Gastroesophageal sphincter (tissue), 3 donors: ENCODE measurements at regions not wholly inside any gene's neighbourhood (a gene's known extent, or its start where the extent isn't known, plus 50 kb on each side); places are given as distances from the start of the nearest gene placed in this dataset.

Experiments
- CTCF ChIP-seq, 4 experiments: fragments of 200-600 bp in 2 of 4; fragments of 450-650 bp in 2 of 4; sonication (generic) in 1 of 4; IDR thresholded peaks; one replicate each; pipeline ENCODE4 v1.5.1; 2017 to 2019; ENCODE audit warnings: antibody characterized with exemption in 4 of 4, mild to moderate bottlenecking in 2 of 4, moderate library complexity in 2 of 4
- POLR2A ChIP-seq, 2 donors: fragments of 450-650 bp; IDR thresholded peaks; one replicate each; pipeline ENCODE4 v1.6.1; 2017; ENCODE audit warnings: antibody characterized with exemption in 2 of 2, mild to moderate bottlenecking in 2 of 2, moderate library complexity in 1 of 2
- POLR2AphosphoS5 ChIP-seq: sonication (generic); formaldehyde crosslinking; IDR thresholded peaks from one replicate; pipeline ENCODE4 v1.6.1; 2017; ENCODE audit warnings: antibody characterized with exemption

GRCh38 chr5:124444147-124444775 lies 302.2 kb downstream of the ZNF608 start:
- TF ChIP-seq CTCF (IDR thresholded peaks at IDR 0.05), result no peak
- TF ChIP-seq POLR2AphosphoS5, result no peak
- no peak for TF ChIP-seq POLR2A (IDR thresholded peaks at IDR 0.05)
